ENCODE measurements at regions not wholly inside any gene's neighbourhood (a gene's known extent, or its start where the extent isn't known, plus 50 kb on each side); places are given as distances from the start of the nearest gene placed in this dataset.

GRCh38 chr4:130563889-130564418, 1468.0 kb downstream of the C4orf33 start:
- TF ChIP-seq CTCF (IDR thresholded peaks at IDR 0.05) (no peak), POLR2A (IDR thresholded peaks at IDR 0.05) (no peak)

Data from right lobe of liver (tissue), 4 donors.